ENCODE measurements at regions not wholly inside any gene's neighbourhood (a gene's known extent, or its start where the extent isn't known, plus 50 kb on each side); places are given as distances from the start of the nearest gene placed in this dataset.

DNA sequence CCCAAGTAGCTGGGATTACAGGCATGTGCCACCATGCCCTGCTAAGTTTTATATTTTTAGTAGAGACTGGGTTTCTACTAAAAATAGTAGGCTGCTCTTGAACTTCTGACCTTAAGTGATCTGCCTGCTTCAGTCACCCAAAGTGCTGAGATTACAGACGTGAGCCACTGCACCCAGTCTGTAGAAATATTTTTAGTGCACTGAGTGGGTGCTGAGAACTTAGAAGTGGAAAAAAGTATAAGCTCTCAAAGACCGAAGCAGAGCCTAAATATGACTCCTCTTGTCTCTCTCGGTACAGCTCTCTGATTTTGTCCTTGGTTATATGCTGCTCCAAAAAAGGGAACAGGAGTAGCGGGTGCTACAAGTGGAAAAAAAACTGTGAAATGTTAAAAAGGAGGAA is 353.8 kb upstream of the IZUMO3 start:
- DNase-seq (ENCODE audit: low read depth, low spot score) (no peak), ATAC-seq (no peak)
- H3K27me3 ChIP-seq (ENCODE audit: control insufficient read depth, insufficient read depth, low read length), result no peaks in the 10 kb centered on the region
- H3K9me3 ChIP-seq (ENCODE audit: control insufficient read depth, insufficient read depth, low read depth, low read length), result no peaks in the 10 kb centered on the region
- ChIA-PET POLR2A (no interaction called here), CTCF (no interaction called here)
- H3K4me1 ChIP-seq (ENCODE audit: control insufficient read depth, insufficient read depth, low read length), result no peaks in the 10 kb centered on the region
- H3K4me3 ChIP-seq (ENCODE audit: low read depth in 2 of 2, low read length in 2 of 2), result no peak overlapping the region
- in situ Hi-C loops (cut with HindIII; ENCODE audit: low pct_unique_long_range_greater_than_20kb, low sequenced_read_pairs), result no loop called here
- intact Hi-C loops (cut with micrococcal nuclease; ENCODE audit: unreplicated experiment), result no loop called here
- no peak overlapping the region for H3K27ac ChIP-seq (ENCODE audit: low read length)
- no peaks in the 10 kb centered on the region for H3K36me3 ChIP-seq (ENCODE audit: control insufficient read depth, insufficient read depth, low read length)
- no TSS peak for BruUV-seq (replicated peaks)
- TF ChIP-seq TCF7L2 (IDR thresholded peaks at IDR 0.05; ENCODE audit: low read depth, low read length) (no peak), SIN3A (IDR thresholded peaks at IDR 0.05; ENCODE audit: borderline replicate concordance, insufficient read depth, low read depth, low read length) (no peak), POLR2AphosphoS5 (IDR thresholded peaks at IDR 0.05; ENCODE audit: low read depth, low read length) (no peak)
- TF ChIP-seq, protein P1, sequence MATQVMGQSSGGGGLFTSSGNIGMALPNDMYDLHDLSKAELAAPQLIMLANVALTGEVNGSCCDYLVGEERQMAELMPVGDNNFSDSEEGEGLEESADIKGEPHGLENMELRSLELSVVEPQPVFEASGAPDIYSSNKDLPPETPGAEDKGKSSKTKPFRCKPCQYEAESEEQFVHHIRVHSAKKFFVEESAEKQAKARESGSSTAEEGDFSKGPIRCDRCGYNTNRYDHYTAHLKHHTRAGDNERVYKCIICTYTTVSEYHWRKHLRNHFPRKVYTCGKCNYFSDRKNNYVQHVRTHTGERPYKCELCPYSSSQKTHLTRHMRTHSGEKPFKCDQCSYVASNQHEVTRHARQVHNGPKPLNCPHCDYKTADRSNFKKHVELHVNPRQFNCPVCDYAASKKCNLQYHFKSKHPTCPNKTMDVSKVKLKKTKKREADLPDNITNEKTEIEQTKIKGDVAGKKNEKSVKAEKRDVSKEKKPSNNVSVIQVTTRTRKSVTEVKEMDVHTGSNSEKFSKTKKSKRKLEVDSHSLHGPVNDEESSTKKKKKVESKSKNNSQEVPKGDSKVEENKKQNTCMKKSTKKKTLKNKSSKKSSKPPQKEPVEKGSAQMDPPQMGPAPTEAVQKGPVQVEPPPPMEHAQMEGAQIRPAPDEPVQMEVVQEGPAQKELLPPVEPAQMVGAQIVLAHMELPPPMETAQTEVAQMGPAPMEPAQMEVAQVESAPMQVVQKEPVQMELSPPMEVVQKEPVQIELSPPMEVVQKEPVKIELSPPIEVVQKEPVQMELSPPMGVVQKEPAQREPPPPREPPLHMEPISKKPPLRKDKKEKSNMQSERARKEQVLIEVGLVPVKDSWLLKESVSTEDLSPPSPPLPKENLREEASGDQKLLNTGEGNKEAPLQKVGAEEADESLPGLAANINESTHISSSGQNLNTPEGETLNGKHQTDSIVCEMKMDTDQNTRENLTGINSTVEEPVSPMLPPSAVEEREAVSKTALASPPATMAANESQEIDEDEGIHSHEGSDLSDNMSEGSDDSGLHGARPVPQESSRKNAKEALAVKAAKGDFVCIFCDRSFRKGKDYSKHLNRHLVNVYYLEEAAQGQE (IDR thresholded peaks at IDR 0.05; ENCODE audit: insufficient read depth in 1 of 2, low read depth in 2 of 2, low read length in 1 of 2), result no peak
- TF ChIP-seq, protein P2, sequence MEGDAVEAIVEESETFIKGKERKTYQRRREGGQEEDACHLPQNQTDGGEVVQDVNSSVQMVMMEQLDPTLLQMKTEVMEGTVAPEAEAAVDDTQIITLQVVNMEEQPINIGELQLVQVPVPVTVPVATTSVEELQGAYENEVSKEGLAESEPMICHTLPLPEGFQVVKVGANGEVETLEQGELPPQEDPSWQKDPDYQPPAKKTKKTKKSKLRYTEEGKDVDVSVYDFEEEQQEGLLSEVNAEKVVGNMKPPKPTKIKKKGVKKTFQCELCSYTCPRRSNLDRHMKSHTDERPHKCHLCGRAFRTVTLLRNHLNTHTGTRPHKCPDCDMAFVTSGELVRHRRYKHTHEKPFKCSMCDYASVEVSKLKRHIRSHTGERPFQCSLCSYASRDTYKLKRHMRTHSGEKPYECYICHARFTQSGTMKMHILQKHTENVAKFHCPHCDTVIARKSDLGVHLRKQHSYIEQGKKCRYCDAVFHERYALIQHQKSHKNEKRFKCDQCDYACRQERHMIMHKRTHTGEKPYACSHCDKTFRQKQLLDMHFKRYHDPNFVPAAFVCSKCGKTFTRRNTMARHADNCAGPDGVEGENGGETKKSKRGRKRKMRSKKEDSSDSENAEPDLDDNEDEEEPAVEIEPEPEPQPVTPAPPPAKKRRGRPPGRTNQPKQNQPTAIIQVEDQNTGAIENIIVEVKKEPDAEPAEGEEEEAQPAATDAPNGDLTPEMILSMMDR (IDR thresholded peaks at IDR 0.05), result no peak

DNA sequence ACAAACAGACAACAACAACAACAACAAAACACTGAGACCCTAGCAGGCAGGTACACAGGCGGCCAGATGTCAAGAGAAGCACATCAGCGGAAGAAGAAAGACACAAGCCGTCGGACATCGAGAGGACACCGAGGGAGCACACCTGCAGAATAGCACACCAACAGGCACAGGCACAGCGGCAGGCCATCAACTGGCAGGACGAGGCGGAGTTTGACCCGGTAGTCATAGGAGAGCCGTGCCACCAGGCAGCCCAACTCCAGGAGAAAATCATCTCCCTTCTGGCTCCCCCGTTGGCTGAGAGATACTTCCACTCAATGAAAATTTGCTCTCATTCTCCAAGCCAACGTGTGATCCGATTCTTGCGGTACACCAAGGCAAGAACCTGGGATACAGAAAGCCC is 352.1 kb upstream of the IZUMO3 start:
- no TSS peak for BruUV-seq (replicated peaks)
- POLR2A ChIA-PET, result no interaction called here

More for the DNA sequence above, 352.1 kb upstream of the IZUMO3 start:
- no peaks in the 10 kb centered on the region for H3K36me3 ChIP-seq (ENCODE audit: control insufficient read depth, insufficient read depth, low read length)
- intact Hi-C loops (cut with micrococcal nuclease; ENCODE audit: unreplicated experiment) (no loop called here), in situ Hi-C loops (cut with HindIII; ENCODE audit: low pct_unique_long_range_greater_than_20kb, low sequenced_read_pairs) (no loop called here)
- no peaks in the 10 kb centered on the region for H3K9me3 ChIP-seq (ENCODE audit: control insufficient read depth, insufficient read depth, low read depth, low read length)
- CTCF ChIA-PET, result no interaction called here
- no peaks in the 10 kb centered on the region for H3K4me1 ChIP-seq (ENCODE audit: control insufficient read depth, insufficient read depth, low read length)
- H3K27me3 ChIP-seq (ENCODE audit: control insufficient read depth, insufficient read depth, low read length), result no peaks in the 10 kb centered on the region
- no peak for DNase-seq (ENCODE audit: low read depth, low spot score)
- no peak overlapping the region for H3K4me3 ChIP-seq (ENCODE audit: low read depth in 2 of 2, low read length in 2 of 2)
- no peak overlapping the region for H3K27ac ChIP-seq (ENCODE audit: low read length)
- no peak for TF ChIP-seq SIN3A (IDR thresholded peaks at IDR 0.05; ENCODE audit: borderline replicate concordance, insufficient read depth, low read depth, low read length)
- TF ChIP-seq TCF7L2 (IDR thresholded peaks at IDR 0.05; ENCODE audit: low read depth, low read length), result no peak
- no peak for TF ChIP-seq POLR2AphosphoS5 (IDR thresholded peaks at IDR 0.05; ENCODE audit: low read depth, low read length)
- TF ChIP-seq, protein P2 (IDR thresholded peaks at IDR 0.05), result no peak
- TF ChIP-seq, protein P1 (IDR thresholded peaks at IDR 0.05; ENCODE audit: insufficient read depth in 1 of 2, low read depth in 2 of 2, low read length in 1 of 2), result no peak
- no peak for ATAC-seq
